Endothelial cell of umbilical vein (primary cell): ENCODE measurements at regions not wholly inside any gene's neighbourhood (a gene's known extent, or its start where the extent isn't known, plus 50 kb on each side); places are given as distances from the start of the nearest gene placed in this dataset.

Source experiments
- BruUV-seq: library from RNA; stranded (reverse); fragments of 400-500 nt; replicated peaks from 2 replicates; lab custom pipeline; 2021; lab: Mats Ljungman, UMichigan
- CTCF ChIA-PET: fragments of 300-600, 350-600 bp; sonication (Branson Sonifier 250); formaldehyde crosslinking; loops from one replicate; lab custom pipeline; 2021; ENCODE audit warnings: antibody characterized with exemption, inconsistent platforms; lab: Charles Lee
- POLR2A ChIA-PET: fragments of 300-600, 350-600 bp; sonication (Branson Sonifier 250); formaldehyde crosslinking; loops from one replicate; lab custom pipeline; 2021; ENCODE audit warnings: antibody characterized with exemption, inconsistent platforms; lab: Charles Lee
- DNase-seq: peaks from one replicate; pipeline ENCODE4 v3.0.0-alpha.2; 2011; ENCODE audit warnings: low read depth, low spot score
- FAIRE-seq: peaks from 2 replicates; lab custom pipeline; 2011; peaks lifted over from hg19 to GRCh38; lab: Jason Lieb, UNC
- H2AFZ ChIP-seq: 2 replicates; pipeline ENCODE4 v1.6.0; 2012; ENCODE audit warnings: low read depth, low read length, control low read depth, inconsistent platforms
- H3K27ac ChIP-seq: 2 replicates; pipeline ENCODE4 v1.5.1; 2011; ENCODE audit warnings: low read depth, mild to moderate bottlenecking, control low read depth, low read length, moderate library complexity; ENCODE audit not compliant: insufficient read depth
- H3K27me3 ChIP-seq, 2 experiments: 2 replicates each; pipeline versions ENCODE4 v1.6.0 to v1.6.1; 2011; ENCODE audit warnings: low read length in 2 of 2, mixed read lengths in 1 of 2; ENCODE audit not compliant: control insufficient read depth in 2 of 2, insufficient read depth in 2 of 2
- H3K36me3 ChIP-seq, 2 experiments: 2 replicates in 1 of 2; 3 replicates in 1 of 2; pipeline ENCODE4 v1.5.1; 2011; ENCODE audit warnings: low read length in 2 of 2, mild to moderate bottlenecking in 1 of 2, moderate library complexity in 1 of 2; ENCODE audit not compliant: control insufficient read depth in 2 of 2, insufficient read depth in 2 of 2; ENCODE audit errors: extremely low read depth in 1 of 2
- H3K4me1 ChIP-seq: 3 replicates; pipeline ENCODE4 v1.5.1; 2011; ENCODE audit warnings: mild to moderate bottlenecking, low read length; ENCODE audit not compliant: control insufficient read depth, insufficient read depth; ENCODE audit errors: extremely low read depth
- H3K4me2 ChIP-seq: 2 replicates; pipeline ENCODE4 v1.6.1; 2011; ENCODE audit warnings: low read length, control low read depth, mixed read lengths; ENCODE audit not compliant: insufficient read depth
- H3K4me3 ChIP-seq, 3 experiments: fragments of 200-600 bp in 1 of 3; sonication (generic), shearing (Covaris generic) in 1 of 3; replicated peaks in 1 of 3; 2 replicates each; pipeline ENCODE4 v1.5.1; 2011 to 2016; ENCODE audit warnings: control low read depth in 3 of 3, low read length in 3 of 3, mild to moderate bottlenecking in 2 of 3, inconsistent platforms in 1 of 3, low read depth in 1 of 3, moderate library complexity in 1 of 3; ENCODE audit not compliant: insufficient read depth in 1 of 3
- H3K79me2 ChIP-seq: 2 replicates; pipeline ENCODE4 v1.6.0; 2012; ENCODE audit warnings: low read length, inconsistent platforms; ENCODE audit not compliant: control insufficient read depth, insufficient read depth
- H3K9ac ChIP-seq: replicated peaks from 2 replicates; pipeline ENCODE3; 2011; ENCODE audit warnings: low read length, control low read depth; ENCODE audit not compliant: insufficient read depth; ENCODE audit errors: extremely low read depth
- H3K9me1 ChIP-seq: replicated peaks from 3 replicates; pipeline ENCODE4 v1.6.0; 2011; ENCODE audit warnings: mild to moderate bottlenecking, low read length; ENCODE audit not compliant: control insufficient read depth, insufficient read depth; ENCODE audit errors: extremely low read depth
- H3K9me3 ChIP-seq: replicated peaks from 2 replicates; pipeline ENCODE4 v1.5.1; 2012; ENCODE audit warnings: low read length, inconsistent platforms; ENCODE audit not compliant: control insufficient read depth, insufficient read depth
- H4K20me1 ChIP-seq: replicated peaks from 2 replicates; pipeline ENCODE3; 2011; ENCODE audit warnings: mild to moderate bottlenecking, low read length; ENCODE audit not compliant: control insufficient read depth, insufficient read depth; ENCODE audit errors: extremely low read depth
- EZH2 ChIP-seq: IDR thresholded peaks from 2 replicates; pipeline ENCODE4 v1.6.1; 2012; ENCODE audit warnings: borderline replicate concordance, low read depth, mild to moderate bottlenecking, moderate library complexity, low read length, inconsistent platforms; ENCODE audit not compliant: severe bottlenecking
- FOS ChIP-seq: IDR thresholded peaks from 2 replicates; pipeline ENCODE4 v1.6.1; 2011; ENCODE audit warnings: mild to moderate bottlenecking, low read length, moderate library complexity, borderline replicate concordance; ENCODE audit not compliant: insufficient read depth
- GATA2 ChIP-seq: IDR thresholded peaks from 2 replicates; pipeline ENCODE4 v1.7.0; 2011; ENCODE audit warnings: low read depth, mild to moderate bottlenecking, moderate library complexity, mixed read lengths, low read length; ENCODE audit not compliant: insufficient read length, insufficient read depth
- JUN ChIP-seq: IDR thresholded peaks from 2 replicates; pipeline ENCODE4 v1.6.1; 2011; ENCODE audit warnings: borderline replicate concordance, low read depth; ENCODE audit not compliant: insufficient read length, insufficient read depth
- MYC ChIP-seq: IDR thresholded peaks from one replicate; pipeline ENCODE4 v1.6.1; 2011; ENCODE audit warnings: mild to moderate bottlenecking, low read depth, low read length
- POLR2A ChIP-seq: IDR thresholded peaks from 2 replicates; pipeline ENCODE4 v1.6.1; 2012; ENCODE audit warnings: low read depth, mild to moderate bottlenecking, control low read depth, low read length
- POLR2AphosphoS5 ChIP-seq: IDR thresholded peaks from 2 replicates; pipeline ENCODE4 v1.6.1; 2012; ENCODE audit warnings: low read depth, mild to moderate bottlenecking, control low read depth, low read length, moderate library complexity; ENCODE audit not compliant: insufficient read depth
- dilution Hi-C: fragments of 300-500 bp; cut with MboI; formaldehyde crosslinking; loops from one replicate; pipeline ENCODE4 v1.15.0; 2019; ENCODE audit warnings: low sequenced_read_pairs; ENCODE audit not compliant: extremely low pct_ligation_motif_present
- intact Hi-C: fragments of 100-400 bp; cut with micrococcal nuclease; formaldehyde crosslinking; loops from one replicate; pipeline ENCODE4 v1.10.0; 2022
- TF ChIP-seq, protein P1 (sequence below): IDR thresholded peaks from 2 replicates; pipeline ENCODE4 v1.6.1; 2011; ENCODE audit not compliant: insufficient read depth, insufficient read length
- TF ChIP-seq, protein P2 (sequence below), 2 donors: IDR thresholded peaks; 1 replicate in 1 of 2; 2 replicates in 1 of 2; pipeline ENCODE4 v1.5.1; 2011; ENCODE audit warnings: low read length in 2 of 2, mild to moderate bottlenecking in 2 of 2, moderate library complexity in 2 of 2, control low read depth in 1 of 2, inconsistent platforms in 1 of 2, low read depth in 1 of 2; ENCODE audit not compliant: insufficient read depth in 1 of 2; ENCODE audit errors: extremely low read depth in 1 of 2

GRCh38 chr3:95168526-95168925 is 1105.7 kb downstream of the NSUN3 start:
- intact Hi-C loops (no loop called here), dilution Hi-C loops (no loop called here)
- Histone ChIP-seq H3K9me1 (no peaks in the 10 kb centered on the region), H3K27ac (no peak overlapping the region), H3K9me3 (no peaks in the 10 kb centered on the region), H3K4me3 (no peak overlapping the region), H3K9ac (no peak overlapping the region), H3K27me3 (no peaks in the 10 kb centered on the region), H4K20me1 (no peaks in the 10 kb centered on the region), H3K4me1 (no peaks in the 10 kb centered on the region), H3K36me3 (no peaks in the 10 kb centered on the region), H3K4me2 (no peak overlapping the region), H2AFZ (no peak overlapping the region), H3K79me2 (no peaks in the 10 kb centered on the region)
- no peak for TF ChIP-seq EZH2
- no peak for TF ChIP-seq POLR2AphosphoS5
- TF ChIP-seq, protein P1, sequence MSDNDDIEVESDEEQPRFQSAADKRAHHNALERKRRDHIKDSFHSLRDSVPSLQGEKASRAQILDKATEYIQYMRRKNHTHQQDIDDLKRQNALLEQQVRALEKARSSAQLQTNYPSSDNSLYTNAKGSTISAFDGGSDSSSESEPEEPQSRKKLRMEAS, result no peak
- TF ChIP-seq, protein P2, sequence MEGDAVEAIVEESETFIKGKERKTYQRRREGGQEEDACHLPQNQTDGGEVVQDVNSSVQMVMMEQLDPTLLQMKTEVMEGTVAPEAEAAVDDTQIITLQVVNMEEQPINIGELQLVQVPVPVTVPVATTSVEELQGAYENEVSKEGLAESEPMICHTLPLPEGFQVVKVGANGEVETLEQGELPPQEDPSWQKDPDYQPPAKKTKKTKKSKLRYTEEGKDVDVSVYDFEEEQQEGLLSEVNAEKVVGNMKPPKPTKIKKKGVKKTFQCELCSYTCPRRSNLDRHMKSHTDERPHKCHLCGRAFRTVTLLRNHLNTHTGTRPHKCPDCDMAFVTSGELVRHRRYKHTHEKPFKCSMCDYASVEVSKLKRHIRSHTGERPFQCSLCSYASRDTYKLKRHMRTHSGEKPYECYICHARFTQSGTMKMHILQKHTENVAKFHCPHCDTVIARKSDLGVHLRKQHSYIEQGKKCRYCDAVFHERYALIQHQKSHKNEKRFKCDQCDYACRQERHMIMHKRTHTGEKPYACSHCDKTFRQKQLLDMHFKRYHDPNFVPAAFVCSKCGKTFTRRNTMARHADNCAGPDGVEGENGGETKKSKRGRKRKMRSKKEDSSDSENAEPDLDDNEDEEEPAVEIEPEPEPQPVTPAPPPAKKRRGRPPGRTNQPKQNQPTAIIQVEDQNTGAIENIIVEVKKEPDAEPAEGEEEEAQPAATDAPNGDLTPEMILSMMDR (IDR thresholded peaks at IDR 0.05; ENCODE audit: extremely low read depth in 1 of 2, insufficient read depth in 1 of 2, low read depth in 1 of 2, low read length in 2 of 2), result no peak
- no peak for TF ChIP-seq GATA2
- no peak for TF ChIP-seq JUN
- no peak for TF ChIP-seq FOS
- no peak for TF ChIP-seq MYC
- TF ChIP-seq POLR2A, result no peak
- CTCF ChIA-PET, result no interaction called here
- DNase-seq, result no peak
- FAIRE-seq, result no peak
- no TSS peak for BruUV-seq
- POLR2A ChIA-PET, result no interaction called here
